ENCODE measurements at regions not wholly inside any gene's neighbourhood (a gene's known extent, or its start where the extent isn't known, plus 50 kb on each side); places are given as distances from the start of the nearest gene placed in this dataset.
"Not testable (repeated sequence)": the region's sequence is repeated elsewhere in the genome, so short reads cannot be mapped to it uniquely, and the experiment has no call there.

DNA sequence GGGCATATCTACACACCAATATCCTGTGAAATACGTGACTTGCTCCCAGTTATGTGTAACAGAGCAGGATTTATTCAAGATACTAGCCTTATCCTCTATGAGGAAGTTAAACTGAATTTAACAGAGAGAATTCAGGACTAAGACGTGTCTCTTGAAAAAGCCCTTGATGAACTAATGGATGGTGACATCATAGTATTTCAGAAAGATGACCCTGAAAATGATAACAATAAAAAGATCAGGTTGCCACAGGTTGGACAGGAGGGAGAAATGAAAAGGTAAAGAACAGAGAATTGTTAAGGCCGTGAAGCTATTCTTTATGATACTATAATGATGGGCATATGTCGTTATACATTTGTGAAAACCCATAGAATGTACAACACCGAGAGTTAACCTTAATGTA lies 56.2 kb upstream of the EFNA5 start:
- TF ChIP-seq ZFP3 (CRISPR knock-in tag; IDR thresholded peaks at IDR 0.05) (no peak), ZNF8 (CRISPR knock-in tag; IDR thresholded peaks at IDR 0.05) (no peak), CSDC2 (CRISPR knock-in tag; IDR thresholded peaks at IDR 0.05) (no peak), BACH2 (CRISPR knock-in tag; IDR thresholded peaks at IDR 0.05; ENCODE audit: borderline replicate concordance) (no peak), ZC3H10 (CRISPR knock-in tag; IDR thresholded peaks at IDR 0.05) (no peak), GLIS3 (CRISPR knock-in tag; IDR thresholded peaks at IDR 0.05) (no peak), RARB (CRISPR knock-in tag; IDR thresholded peaks at IDR 0.05) (no peak), PPARA (CRISPR knock-in tag; IDR thresholded peaks at IDR 0.05; ENCODE audit: borderline replicate concordance) (no peak), ESRRG (CRISPR knock-in tag; IDR thresholded peaks at IDR 0.05) (no peak), ZNF565 (CRISPR knock-in tag; conservative IDR thresholded peaks at IDR 0.05; ENCODE audit: low read depth) (no peak), TCF4 (CRISPR knock-in tag; IDR thresholded peaks at IDR 0.05; ENCODE audit: borderline replicate concordance) (no peak), ISL1 (CRISPR knock-in tag; IDR thresholded peaks at IDR 0.05) (no peak), ZNF70 (CRISPR knock-in tag; IDR thresholded peaks at IDR 0.05) (no peak)
- TF ChIP-seq, protein P1, sequence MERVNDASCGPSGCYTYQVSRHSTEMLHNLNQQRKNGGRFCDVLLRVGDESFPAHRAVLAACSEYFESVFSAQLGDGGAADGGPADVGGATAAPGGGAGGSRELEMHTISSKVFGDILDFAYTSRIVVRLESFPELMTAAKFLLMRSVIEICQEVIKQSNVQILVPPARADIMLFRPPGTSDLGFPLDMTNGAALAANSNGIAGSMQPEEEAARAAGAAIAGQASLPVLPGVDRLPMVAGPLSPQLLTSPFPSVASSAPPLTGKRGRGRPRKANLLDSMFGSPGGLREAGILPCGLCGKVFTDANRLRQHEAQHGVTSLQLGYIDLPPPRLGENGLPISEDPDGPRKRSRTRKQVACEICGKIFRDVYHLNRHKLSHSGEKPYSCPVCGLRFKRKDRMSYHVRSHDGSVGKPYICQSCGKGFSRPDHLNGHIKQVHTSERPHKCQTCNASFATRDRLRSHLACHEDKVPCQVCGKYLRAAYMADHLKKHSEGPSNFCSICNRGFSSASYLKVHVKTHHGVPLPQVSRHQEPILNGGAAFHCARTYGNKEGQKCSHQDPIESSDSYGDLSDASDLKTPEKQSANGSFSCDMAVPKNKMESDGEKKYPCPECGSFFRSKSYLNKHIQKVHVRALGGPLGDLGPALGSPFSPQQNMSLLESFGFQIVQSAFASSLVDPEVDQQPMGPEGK (CRISPR knock-in tag; IDR thresholded peaks at IDR 0.05; ENCODE audit: borderline replicate concordance), result no peak
- TF ChIP-seq, protein P2, sequence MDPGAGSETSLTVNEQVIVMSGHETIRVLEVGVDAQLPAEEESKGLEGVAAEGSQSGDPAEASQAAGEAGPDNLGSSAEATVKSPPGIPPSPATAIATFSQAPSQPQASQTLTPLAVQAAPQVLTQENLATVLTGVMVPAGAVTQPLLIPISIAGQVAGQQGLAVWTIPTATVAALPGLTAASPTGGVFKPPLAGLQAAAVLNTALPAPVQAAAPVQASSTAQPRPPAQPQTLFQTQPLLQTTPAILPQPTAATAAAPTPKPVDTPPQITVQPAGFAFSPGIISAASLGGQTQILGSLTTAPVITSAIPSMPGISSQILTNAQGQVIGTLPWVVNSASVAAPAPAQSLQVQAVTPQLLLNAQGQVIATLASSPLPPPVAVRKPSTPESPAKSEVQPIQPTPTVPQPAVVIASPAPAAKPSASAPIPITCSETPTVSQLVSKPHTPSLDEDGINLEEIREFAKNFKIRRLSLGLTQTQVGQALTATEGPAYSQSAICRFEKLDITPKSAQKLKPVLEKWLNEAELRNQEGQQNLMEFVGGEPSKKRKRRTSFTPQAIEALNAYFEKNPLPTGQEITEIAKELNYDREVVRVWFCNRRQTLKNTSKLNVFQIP (CRISPR knock-in tag; IDR thresholded peaks at IDR 0.05; ENCODE audit: borderline replicate concordance, low read depth), result no peak
- TF ChIP-seq, protein P3, sequence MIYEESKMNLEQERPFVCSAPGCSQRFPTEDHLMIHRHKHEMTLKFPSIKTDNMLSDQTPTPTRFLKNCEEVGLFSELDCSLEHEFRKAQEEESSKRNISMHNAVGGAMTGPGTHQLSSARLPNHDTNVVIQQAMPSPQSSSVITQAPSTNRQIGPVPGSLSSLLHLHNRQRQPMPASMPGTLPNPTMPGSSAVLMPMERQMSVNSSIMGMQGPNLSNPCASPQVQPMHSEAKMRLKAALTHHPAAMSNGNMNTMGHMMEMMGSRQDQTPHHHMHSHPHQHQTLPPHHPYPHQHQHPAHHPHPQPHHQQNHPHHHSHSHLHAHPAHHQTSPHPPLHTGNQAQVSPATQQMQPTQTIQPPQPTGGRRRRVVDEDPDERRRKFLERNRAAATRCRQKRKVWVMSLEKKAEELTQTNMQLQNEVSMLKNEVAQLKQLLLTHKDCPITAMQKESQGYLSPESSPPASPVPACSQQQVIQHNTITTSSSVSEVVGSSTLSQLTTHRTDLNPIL (CRISPR knock-in tag; IDR thresholded peaks at IDR 0.05; ENCODE audit: low read depth), result no peak
- TF ChIP-seq, protein P4, sequence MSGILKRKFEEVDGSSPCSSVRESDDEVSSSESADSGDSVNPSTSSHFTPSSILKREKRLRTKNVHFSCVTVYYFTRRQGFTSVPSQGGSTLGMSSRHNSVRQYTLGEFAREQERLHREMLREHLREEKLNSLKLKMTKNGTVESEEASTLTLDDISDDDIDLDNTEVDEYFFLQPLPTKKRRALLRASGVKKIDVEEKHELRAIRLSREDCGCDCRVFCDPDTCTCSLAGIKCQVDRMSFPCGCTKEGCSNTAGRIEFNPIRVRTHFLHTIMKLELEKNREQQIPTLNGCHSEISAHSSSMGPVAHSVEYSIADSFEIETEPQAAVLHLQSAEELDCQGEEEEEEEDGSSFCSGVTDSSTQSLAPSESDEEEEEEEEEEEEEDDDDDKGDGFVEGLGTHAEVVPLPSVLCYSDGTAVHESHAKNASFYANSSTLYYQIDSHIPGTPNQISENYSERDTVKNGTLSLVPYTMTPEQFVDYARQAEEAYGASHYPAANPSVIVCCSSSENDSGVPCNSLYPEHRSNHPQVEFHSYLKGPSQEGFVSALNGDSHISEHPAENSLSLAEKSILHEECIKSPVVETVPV (CRISPR knock-in tag; IDR thresholded peaks at IDR 0.05), result no peak
- TF ChIP-seq, protein P5, sequence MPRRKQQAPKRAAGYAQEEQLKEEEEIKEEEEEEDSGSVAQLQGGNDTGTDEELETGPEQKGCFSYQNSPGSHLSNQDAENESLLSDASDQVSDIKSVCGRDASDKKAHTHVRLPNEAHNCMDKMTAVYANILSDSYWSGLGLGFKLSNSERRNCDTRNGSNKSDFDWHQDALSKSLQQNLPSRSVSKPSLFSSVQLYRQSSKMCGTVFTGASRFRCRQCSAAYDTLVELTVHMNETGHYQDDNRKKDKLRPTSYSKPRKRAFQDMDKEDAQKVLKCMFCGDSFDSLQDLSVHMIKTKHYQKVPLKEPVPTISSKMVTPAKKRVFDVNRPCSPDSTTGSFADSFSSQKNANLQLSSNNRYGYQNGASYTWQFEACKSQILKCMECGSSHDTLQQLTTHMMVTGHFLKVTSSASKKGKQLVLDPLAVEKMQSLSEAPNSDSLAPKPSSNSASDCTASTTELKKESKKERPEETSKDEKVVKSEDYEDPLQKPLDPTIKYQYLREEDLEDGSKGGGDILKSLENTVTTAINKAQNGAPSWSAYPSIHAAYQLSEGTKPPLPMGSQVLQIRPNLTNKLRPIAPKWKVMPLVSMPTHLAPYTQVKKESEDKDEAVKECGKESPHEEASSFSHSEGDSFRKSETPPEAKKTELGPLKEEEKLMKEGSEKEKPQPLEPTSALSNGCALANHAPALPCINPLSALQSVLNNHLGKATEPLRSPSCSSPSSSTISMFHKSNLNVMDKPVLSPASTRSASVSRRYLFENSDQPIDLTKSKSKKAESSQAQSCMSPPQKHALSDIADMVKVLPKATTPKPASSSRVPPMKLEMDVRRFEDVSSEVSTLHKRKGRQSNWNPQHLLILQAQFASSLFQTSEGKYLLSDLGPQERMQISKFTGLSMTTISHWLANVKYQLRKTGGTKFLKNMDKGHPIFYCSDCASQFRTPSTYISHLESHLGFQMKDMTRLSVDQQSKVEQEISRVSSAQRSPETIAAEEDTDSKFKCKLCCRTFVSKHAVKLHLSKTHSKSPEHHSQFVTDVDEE (CRISPR knock-in tag; IDR thresholded peaks at IDR 0.05), result no peak
- ATAC-seq, result no peak

DNA sequence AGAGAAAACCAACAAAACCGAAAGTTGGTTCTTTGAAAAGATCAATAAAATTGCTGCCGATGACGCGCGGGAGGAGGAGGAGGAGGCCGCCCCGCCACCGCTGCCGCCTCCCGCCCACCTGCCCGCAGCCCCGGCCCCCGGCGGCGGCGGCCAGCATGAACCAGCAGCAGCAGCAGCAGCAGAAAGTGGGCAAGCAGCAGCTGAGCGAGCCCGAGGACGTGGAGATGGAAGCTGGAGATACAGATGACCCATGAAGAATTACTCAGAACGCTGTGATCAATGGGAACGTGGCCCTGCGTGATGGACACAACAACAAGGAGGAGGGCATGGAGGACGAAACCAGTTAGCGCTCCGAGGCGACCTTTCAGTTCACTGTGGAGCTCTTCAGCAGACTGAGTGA lies 53.9 kb upstream of the EFNA5 start:
- ATAC-seq, result no peak
- no peak for TF ChIP-seq ZNF8 (CRISPR knock-in tag; IDR thresholded peaks at IDR 0.05)
- TF ChIP-seq, protein P5 (CRISPR knock-in tag; IDR thresholded peaks at IDR 0.05), result no peak
- TF ChIP-seq ISL1 (CRISPR knock-in tag; IDR thresholded peaks at IDR 0.05), result no peak
- no peak for TF ChIP-seq SNAI2 (CRISPR knock-in tag; IDR thresholded peaks at IDR 0.05)

DNA sequence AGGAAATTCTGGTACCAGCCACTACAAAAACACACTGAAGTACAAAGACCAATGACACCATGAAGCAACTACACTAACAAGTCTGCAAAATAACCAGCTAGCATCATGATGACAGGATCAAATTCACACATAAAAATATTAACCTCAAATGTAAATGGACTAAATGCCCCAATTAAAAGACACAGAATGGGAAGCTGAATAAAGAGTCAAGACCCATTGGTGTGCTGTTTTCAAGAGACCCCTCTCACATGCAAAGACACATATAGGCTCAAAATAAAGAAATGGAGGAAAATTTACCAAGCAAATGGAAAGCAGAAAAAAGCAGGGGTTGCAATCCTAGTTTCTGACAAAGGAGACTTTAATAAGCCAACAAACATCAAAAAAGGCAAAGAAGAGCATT lies 50.5 kb upstream of the EFNA5 start:
- not testable (repeated sequence) for ATAC-seq
